H9 (cell line): ENCODE measurements at regions not wholly inside any gene's neighbourhood (a gene's known extent, or its start where the extent isn't known, plus 50 kb on each side); places are given as distances from the start of the nearest gene placed in this dataset.
"Not testable (repeated sequence)": the region's sequence is repeated elsewhere in the genome, so short reads cannot be mapped to it uniquely, and the experiment has no call there.

Experiments used
- DNase-seq: peaks from one replicate; pipeline ENCODE4 v3.0.0-alpha.2; 2017
- H2AFZ ChIP-seq: one replicate; pipeline ENCODE4 v1.6.1; 2013; ENCODE audit warnings: mild to moderate bottlenecking, low read length, control low read depth, moderate library complexity
- H2AK5ac ChIP-seq: 2 replicates; pipeline ENCODE4 v1.6.1; 2013; ENCODE audit warnings: low read length, control low read depth, mixed read lengths; ENCODE audit not compliant: insufficient read length
- H2BK120ac ChIP-seq: one replicate; pipeline ENCODE4 v1.6.1; 2013; ENCODE audit warnings: low read depth, mild to moderate bottlenecking, low read length, control low read depth, inconsistent platforms; ENCODE audit not compliant: poor library complexity, severe bottlenecking
- H2BK12ac ChIP-seq: 2 replicates; pipeline ENCODE4 v1.6.1; 2013; ENCODE audit warnings: low read length, control low read depth, mixed read lengths, low read depth; ENCODE audit not compliant: insufficient read length
- H2BK15ac ChIP-seq: 2 replicates; pipeline ENCODE4 v1.6.1; 2013; ENCODE audit warnings: low read depth, low read length, control low read depth
- H2BK20ac ChIP-seq: one replicate; pipeline ENCODE4 v1.6.1; 2013; ENCODE audit warnings: low read depth, mild to moderate bottlenecking, low read length, control low read depth, inconsistent platforms; ENCODE audit not compliant: poor library complexity, severe bottlenecking
- H2BK5ac ChIP-seq: 2 replicates; pipeline ENCODE4 v1.6.1; 2013; ENCODE audit warnings: low read length, control low read depth, mixed read lengths; ENCODE audit not compliant: insufficient read length
- H3K14ac ChIP-seq: 2 replicates; pipeline ENCODE4 v1.6.1; 2013; ENCODE audit warnings: low read length, control low read depth; ENCODE audit not compliant: insufficient read depth
- H3K18ac ChIP-seq: 2 replicates; pipeline ENCODE4 v1.6.1; 2013; ENCODE audit warnings: low read depth, mild to moderate bottlenecking, mixed read lengths, low read length, control low read depth; ENCODE audit not compliant: insufficient read length
- H3K23ac ChIP-seq: 2 replicates; pipeline ENCODE4 v1.6.1; 2013; ENCODE audit warnings: low read length, control low read depth, mixed read lengths, low read depth; ENCODE audit not compliant: insufficient read length
- H3K23me2 ChIP-seq: 2 replicates; pipeline ENCODE4 v1.6.1; 2013; ENCODE audit warnings: low read depth, mild to moderate bottlenecking, mixed read lengths, low read length, control low read depth; ENCODE audit not compliant: insufficient read length, poor library complexity, severe bottlenecking
- H3K27ac ChIP-seq: 2 replicates; pipeline ENCODE4 v1.5.1; 2013; ENCODE audit warnings: low read length, control low read depth, mixed read lengths, low read depth; ENCODE audit not compliant: insufficient read length
- H3K27me3 ChIP-seq: 2 replicates; pipeline ENCODE4 v1.6.1; 2013; ENCODE audit warnings: low read length, control low read depth, inconsistent platforms; ENCODE audit not compliant: insufficient read depth
- H3K4ac ChIP-seq: 2 replicates; pipeline ENCODE4 v1.6.1; 2013; ENCODE audit warnings: low read depth, mild to moderate bottlenecking, control low read depth, inconsistent platforms, low read length, moderate library complexity
- H3K4me1 ChIP-seq: 2 replicates; pipeline ENCODE4 v1.6.1; 2013; ENCODE audit warnings: low read length, control low read depth, inconsistent platforms; ENCODE audit not compliant: insufficient read depth
- H3K4me2 ChIP-seq: 2 replicates; pipeline ENCODE4 v1.6.1; 2013; ENCODE audit warnings: low read length, control low read depth, mixed read lengths; ENCODE audit not compliant: insufficient read length, insufficient read depth
- H3K56ac ChIP-seq: 2 replicates; pipeline ENCODE4 v1.6.1; 2013; ENCODE audit warnings: low read depth, mild to moderate bottlenecking, mixed read lengths, low read length, control low read depth; ENCODE audit not compliant: insufficient read length
- H3K79me1 ChIP-seq: 2 replicates; pipeline ENCODE4 v1.6.1; 2013; ENCODE audit warnings: low read depth, mild to moderate bottlenecking, moderate library complexity, low read length, control low read depth, inconsistent platforms; ENCODE audit not compliant: insufficient read depth, poor library complexity, severe bottlenecking
- H3K79me2 ChIP-seq: 2 replicates; pipeline ENCODE4 v1.6.1; 2013; ENCODE audit warnings: low read length, control low read depth, inconsistent platforms; ENCODE audit not compliant: insufficient read depth
- H3K9ac ChIP-seq: 2 replicates; pipeline ENCODE4 v1.6.1; 2013; ENCODE audit warnings: low read length, control low read depth, mixed read lengths; ENCODE audit not compliant: insufficient read length; ENCODE audit errors: extremely low read depth
- H3K9me3 ChIP-seq: one replicate; pipeline ENCODE4 v1.6.1; 2013; ENCODE audit warnings: low read depth, low read length, inconsistent platforms; ENCODE audit not compliant: control insufficient read depth
- H3T11ph ChIP-seq: one replicate; pipeline ENCODE4 v1.6.1; 2013; ENCODE audit warnings: mild to moderate bottlenecking, low read length, control low read depth, inconsistent platforms
- H4K20me1 ChIP-seq: one replicate; pipeline ENCODE4 v1.6.1; 2013; ENCODE audit not compliant: control insufficient read depth, insufficient read length, insufficient read depth
- H4K5ac ChIP-seq: 2 replicates; pipeline ENCODE4 v1.6.1; 2013; ENCODE audit warnings: low read depth, mild to moderate bottlenecking, mixed read lengths, low read length, control low read depth; ENCODE audit not compliant: insufficient read length
- H4K8ac ChIP-seq: replicated peaks from 2 replicates; pipeline ENCODE4 v1.6.1; 2013; ENCODE audit warnings: low read length, control low read depth, mixed read lengths, low read depth; ENCODE audit not compliant: insufficient read length
- H4K91ac ChIP-seq: 2 replicates; pipeline ENCODE4 v1.6.1; 2013; ENCODE audit warnings: low read depth, mild to moderate bottlenecking, moderate library complexity, mixed read lengths, low read length, control low read depth; ENCODE audit not compliant: insufficient read length
- H3K27ac Mint-ChIP-seq, 3 experiments: 2 replicates in 2 of 3; 3 replicates in 1 of 3; pipeline ENCODE4 v1.8.0; 2020 to 2021; ENCODE audit warnings: mixed read lengths in 3 of 3, mild to moderate bottlenecking in 1 of 3, moderate library complexity in 1 of 3
- H3K27me3 Mint-ChIP-seq: 2 replicates; pipeline ENCODE4 v1.8.0; 2021; ENCODE audit warnings: low read depth, mild to moderate bottlenecking, moderate library complexity, mixed read lengths
- H3K36me3 Mint-ChIP-seq, 3 experiments: 2 replicates in 2 of 3; 3 replicates in 1 of 3; pipeline ENCODE4 v1.8.0; 2020 to 2021; ENCODE audit warnings: low read depth in 3 of 3, mixed read lengths in 3 of 3; ENCODE audit not compliant: insufficient read depth in 1 of 3
- H3K4me1 Mint-ChIP-seq, 2 experiments: 2 replicates each; pipeline ENCODE4 v1.8.0; 2020; ENCODE audit warnings: mixed read lengths in 2 of 2
- H3K4me3 Mint-ChIP-seq, 2 experiments: 2 replicates in 1 of 2; 3 replicates in 1 of 2; pipeline ENCODE4 v1.8.0; 2020 to 2021; ENCODE audit warnings: mild to moderate bottlenecking in 2 of 2, mixed read lengths in 2 of 2, moderate library complexity in 1 of 2
- H3K9me3 Mint-ChIP-seq, 2 experiments: 2 replicates in 1 of 2; 3 replicates in 1 of 2; pipeline ENCODE4 v1.8.0; 2020; ENCODE audit warnings: mild to moderate bottlenecking in 2 of 2, mixed read lengths in 2 of 2, moderate library complexity in 1 of 2
- CTCF ChIP-seq: fragments of 200-600 bp; sonication (generic); conservative IDR thresholded peaks from 3 replicates; pipeline ENCODE4 v1.8.0; 2021; ENCODE audit warnings: antibody characterized with exemption, mild to moderate bottlenecking
- WGBS: extraction: QIAGEN DNeasy Blood & Tissue Kit; methylation state at CpG from one replicate; pipeline ENCODE4 v1.1.7; 2013; ENCODE audit warnings: missing lambda C conversion rate, low lambda C conversion rate, mixed read lengths; ENCODE audit not compliant: insufficient read length; ENCODE audit errors: extremely low coverage; 5-methylcytosine and 5-hydroxymethylcytosine counted together

DNA sequence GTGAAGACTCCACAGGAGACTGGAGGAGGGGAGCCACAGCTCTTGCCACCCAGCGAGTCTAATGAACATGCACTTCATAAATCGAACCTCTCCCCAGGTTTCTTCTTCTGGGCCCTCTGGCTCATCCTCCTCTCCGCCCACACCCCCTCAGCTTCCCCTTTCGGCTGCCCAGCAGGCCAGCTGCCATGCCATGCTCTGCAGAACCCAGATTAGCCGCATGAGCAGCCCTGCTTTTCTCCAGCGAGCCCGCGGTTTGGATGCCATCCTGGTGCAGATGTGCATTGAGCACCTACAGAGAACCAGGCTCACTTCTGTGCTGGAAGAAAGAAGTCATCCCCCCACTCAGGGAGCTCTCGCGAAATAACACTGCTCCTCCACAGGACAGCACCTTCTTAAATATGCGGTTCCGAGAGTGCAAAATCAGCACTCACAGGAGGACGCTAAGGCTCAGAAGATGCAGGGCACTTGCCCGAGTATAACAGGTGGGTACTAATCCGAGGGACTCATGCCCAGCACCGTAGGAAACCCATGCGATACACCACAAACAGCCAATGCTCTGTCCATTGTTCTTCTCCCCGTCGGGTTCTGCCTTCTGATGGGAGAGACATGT, 143.0 kb upstream of the THBS2 start:
- no peak for TF ChIP-seq CTCF
- Histone ChIP-seq H3K14ac (no peak overlapping the region), H3K23me2 (no peaks in the 10 kb centered on the region), H2AFZ (no peak overlapping the region), H4K8ac (no peak overlapping the region), H4K91ac (no peak overlapping the region), H2BK15ac (no peak overlapping the region), H4K20me1 (no peaks in the 10 kb centered on the region), H3K23ac (no peak overlapping the region), H2AK5ac (no peak overlapping the region), H3K9me3 (peaks cover 13% of the 10 kb centered on the region), H3K4me2 (no peak overlapping the region), H4K5ac (no peak overlapping the region), H3K4me1 (no peaks in the 10 kb centered on the region), H3K27ac (no peak overlapping the region), H3K27me3 (no peaks in the 10 kb centered on the region), H2BK20ac (no peak overlapping the region), H2BK12ac (no peak overlapping the region), H3K56ac (no peak overlapping the region), H3K79me1 (no peaks in the 10 kb centered on the region), H3K9ac (no peak overlapping the region), H3K18ac (no peak overlapping the region), H3T11ph (no peak overlapping the region), H2BK5ac (no peak overlapping the region), H2BK120ac (no peak overlapping the region), H3K4ac (no peak overlapping the region), H3K79me2 (no peaks in the 10 kb centered on the region)
- H3K4me3 Mint-ChIP-seq: no peak overlapping the region; a peak in 1 of 5 replicates
- no peaks in the 10 kb centered on the region; a peak in 1 of 4 replicates for H3K4me1 Mint-ChIP-seq
- peaks cover 4 to 18% (median 14%) of the 10 kb centered on the region in 3 experiments; a peak in 6 of 7 replicates for H3K36me3 Mint-ChIP-seq
- DNase-seq: no peak
- H3K27ac Mint-ChIP-seq: no peak overlapping the region
- H3K27me3 Mint-ChIP-seq: no peaks in the 10 kb centered on the region
- peaks cover 21 to 22% of the 10 kb centered on the region in 2 experiments for H3K9me3 Mint-ChIP-seq
- no CpG with 5 or more reads among the region's 19 CpGs for WGBS

DNA sequence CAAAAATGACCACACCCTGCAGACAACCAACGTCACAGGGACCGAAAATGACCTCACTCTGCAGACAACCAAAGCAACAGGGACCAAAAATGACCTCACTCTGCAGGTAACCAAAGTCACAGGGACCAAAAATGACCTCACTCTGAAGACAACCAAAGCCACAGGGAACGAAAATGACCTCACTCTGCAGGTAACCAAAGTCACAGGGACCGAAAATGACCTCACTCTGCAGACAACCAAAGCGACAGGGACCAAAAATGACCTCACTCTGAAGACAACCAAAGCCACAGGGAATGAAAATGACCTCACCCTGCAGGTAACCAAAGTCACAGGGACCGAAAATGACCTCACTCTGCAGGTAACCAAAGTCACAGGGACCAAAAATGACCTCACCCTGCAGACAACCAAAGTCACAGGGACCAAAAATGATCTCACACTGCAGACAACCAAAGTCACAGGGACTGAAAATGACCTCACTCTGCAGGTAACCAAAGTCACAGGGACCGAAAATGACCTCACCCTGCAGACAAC, 142.4 kb upstream of the THBS2 start:
- peaks cover 25 to 27% of the 10 kb centered on the region in 2 experiments for H3K9me3 Mint-ChIP-seq
- H3K79me2 ChIP-seq, H3K4me2 ChIP-seq, H3K4me3 Mint-ChIP-seq, H4K20me1 ChIP-seq, H2BK15ac ChIP-seq, H3K27me3 Mint-ChIP-seq, H4K8ac ChIP-seq, H2BK20ac ChIP-seq, H3K9ac ChIP-seq, H3K4me1 Mint-ChIP-seq, H3K27me3 ChIP-seq, H4K91ac ChIP-seq, H2BK5ac ChIP-seq, H3K79me1 ChIP-seq, H2AK5ac ChIP-seq, H3K4ac ChIP-seq, H3T11ph ChIP-seq, DNase-seq, H3K27ac ChIP-seq, H3K23ac ChIP-seq, H2AFZ ChIP-seq, H3K56ac ChIP-seq, H3K4me1 ChIP-seq, H3K27ac Mint-ChIP-seq, H2BK120ac ChIP-seq, H3K14ac ChIP-seq, H3K23me2 ChIP-seq, H2BK12ac ChIP-seq, H3K18ac ChIP-seq, H4K5ac ChIP-seq: not testable (repeated sequence)
- H3K9me3 ChIP-seq: peaks cover 13% of the 10 kb centered on the region
- WGBS: no CpG with 5 or more reads among the region's 7 CpGs
- peaks cover 4 to 19% (median 14%) of the 10 kb centered on the region in 3 experiments; a peak in 6 of 7 replicates for H3K36me3 Mint-ChIP-seq
